ENCODE measurements at regions not wholly inside any gene's neighbourhood (a gene's known extent, or its start where the extent isn't known, plus 50 kb on each side); places are given as distances from the start of the nearest gene placed in this dataset.

DNA sequence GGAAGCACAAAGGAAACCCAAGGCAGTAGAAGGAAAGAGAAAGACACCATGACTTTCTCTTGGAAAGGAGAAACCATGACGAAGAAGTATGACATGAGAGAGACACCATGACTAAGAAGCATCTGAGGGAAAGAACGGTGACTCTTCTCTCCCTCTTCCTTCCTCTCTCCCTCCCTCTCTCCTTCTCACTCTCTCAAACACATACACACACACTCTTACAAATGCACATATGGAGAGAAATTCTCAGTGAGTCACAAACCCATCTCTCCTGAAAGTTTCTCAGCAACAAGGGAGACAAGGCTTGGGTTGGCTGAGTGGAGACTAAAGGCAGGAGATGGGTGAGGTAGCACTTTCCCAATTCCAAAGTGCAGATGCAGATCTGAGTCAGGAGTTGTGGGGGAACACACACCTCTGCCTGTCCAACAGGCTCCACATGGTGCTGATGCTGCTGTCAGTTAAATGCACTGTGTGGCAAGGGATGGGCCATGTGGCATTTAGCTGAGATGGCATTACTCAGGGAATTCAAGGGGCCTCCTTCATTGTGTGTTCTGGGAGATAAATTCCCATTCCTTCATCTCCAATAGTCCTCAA lies 336.7 kb upstream of the C16orf82 start:
- no peak for DNase-seq

DNA sequence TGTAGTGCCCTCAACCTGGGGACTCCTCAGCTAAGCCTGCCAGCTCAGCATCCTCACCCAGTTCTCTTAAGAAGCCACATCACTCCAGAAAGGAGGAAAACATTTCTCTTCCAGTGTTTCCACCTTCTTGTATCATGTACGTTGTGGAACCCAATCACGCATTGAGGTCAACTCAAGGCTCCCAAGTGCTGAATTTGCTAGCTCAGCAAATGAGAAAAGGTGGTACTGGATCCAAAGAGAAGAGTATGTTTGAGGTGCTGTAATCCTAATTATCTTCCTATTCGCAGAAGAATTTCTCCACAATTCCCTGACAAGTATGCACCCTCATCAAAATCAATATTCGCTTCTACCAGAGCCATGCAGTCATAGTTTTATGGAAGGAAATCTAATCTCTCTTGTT lies 335.0 kb upstream of the C16orf82 start:
- no peak for DNase-seq

DNA sequence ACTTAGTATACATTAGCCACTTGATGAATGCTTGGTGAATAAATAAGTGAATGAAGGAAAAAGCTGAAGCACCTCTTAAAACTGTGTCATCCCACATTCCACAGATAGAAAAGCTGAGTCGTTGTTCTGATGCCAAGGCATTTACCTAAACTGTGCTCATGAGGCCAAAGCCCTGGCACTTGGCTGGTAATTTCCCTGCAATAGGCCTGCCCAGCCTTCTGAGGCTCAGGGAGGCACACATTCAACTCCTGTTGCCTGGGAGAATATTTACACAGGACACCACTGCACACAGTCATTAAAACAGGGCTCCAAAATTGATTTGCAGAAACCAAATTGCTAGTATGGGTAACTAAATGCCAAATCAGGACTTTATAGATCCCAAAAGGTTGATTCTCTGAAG lies 333.0 kb upstream of the C16orf82 start:
- DNase-seq: no peak

DNA sequence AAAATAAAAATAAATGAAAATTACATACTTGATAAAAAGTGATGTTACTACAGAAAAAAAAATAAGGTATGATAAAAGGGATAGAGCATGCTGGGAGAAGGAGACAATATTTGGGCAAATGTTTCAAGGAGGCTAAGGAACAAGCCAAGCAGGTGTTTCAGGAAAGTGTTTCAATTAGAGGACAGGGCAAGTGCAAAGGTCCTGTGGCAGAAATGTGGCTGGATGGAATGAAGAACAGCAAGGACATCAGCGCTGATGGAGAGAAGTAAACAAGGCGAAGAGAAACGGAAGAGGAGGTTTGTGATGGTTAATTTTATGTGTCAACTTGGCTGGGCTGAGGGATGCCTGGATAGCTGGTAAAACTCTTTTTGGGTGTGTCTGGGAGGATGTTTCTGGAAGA lies 331.2 kb upstream of the C16orf82 start:
- DNase-seq: no peak

DNA sequence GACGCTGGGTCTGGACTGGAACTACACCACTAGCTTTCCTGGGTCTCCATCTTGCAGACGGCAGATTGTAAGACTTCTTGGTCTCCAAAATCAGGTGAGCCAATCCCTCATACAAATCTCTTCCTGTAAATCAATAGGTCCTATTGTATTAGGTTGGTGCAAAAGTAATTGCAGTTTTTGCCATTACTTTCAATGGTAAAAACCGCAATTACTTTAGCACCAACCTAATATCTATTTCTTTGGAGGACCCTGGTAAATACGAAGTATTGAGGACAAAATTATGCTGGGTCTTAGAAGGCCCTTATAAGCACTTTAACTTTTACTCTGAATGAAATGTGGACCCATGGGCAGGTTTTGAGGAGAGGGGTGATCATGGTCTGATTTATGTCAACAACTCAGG lies 330.6 kb upstream of the C16orf82 start:
- no peak for DNase-seq

DNA sequence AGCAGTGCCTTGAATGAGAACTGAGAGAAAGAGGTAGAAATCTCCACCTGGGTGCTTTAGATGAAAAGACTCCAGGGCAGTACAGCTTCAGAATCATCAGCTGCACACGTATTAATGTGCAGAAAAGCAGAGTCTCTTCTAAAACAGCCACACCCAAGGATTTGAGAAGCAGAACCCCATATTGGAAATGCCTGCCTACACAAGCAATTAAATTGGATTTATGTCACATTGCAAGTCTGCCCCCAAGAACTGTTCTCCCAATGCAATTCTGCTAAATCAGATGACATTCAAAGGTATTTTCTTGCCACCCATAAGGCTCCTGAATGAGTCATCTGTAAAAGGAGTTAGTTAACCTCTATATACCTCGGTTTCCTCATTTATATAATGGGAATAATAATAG lies 326.0 kb upstream of the C16orf82 start:
- DNase-seq: no peak

DNA sequence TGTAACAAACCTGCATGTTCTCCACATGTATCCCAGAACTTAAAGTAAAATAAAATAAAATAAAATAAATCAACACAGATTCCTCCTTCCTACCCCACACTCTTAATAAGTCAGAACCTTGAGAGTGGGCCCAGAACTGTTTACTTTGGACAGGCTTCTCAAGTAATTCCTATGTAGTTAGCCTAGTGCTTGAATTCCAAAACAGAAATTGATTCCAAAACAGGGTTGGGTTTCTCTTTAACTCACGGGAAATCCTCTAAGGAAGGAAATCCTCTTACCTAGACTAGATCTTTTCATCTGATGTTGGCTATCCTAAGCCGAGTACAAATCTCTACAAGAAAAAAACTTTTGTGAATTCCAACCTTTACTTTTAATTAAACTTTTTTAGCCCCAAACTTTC lies 324.7 kb upstream of the C16orf82 start:
- DNase-seq: no peak

DNA sequence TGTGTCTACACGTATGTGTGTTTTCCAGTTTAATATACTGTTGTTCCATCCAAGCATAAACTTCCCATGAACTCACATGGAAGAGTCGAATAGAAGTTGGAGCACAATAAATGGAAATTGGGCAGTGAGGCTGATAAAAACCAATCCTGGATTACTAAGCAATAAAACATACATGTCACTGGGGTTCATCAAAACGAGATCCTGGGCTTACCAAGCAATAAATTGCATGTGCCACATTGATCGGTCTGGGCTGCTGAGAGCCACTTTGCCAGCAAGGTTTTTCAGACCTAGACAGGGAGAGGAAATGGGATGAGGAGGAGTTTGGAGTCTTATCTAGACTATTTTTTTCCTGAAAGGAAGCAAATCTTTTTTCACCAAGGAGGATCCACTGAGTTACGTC lies 322.3 kb upstream of the C16orf82 start:
- no peak for DNase-seq

DNA sequence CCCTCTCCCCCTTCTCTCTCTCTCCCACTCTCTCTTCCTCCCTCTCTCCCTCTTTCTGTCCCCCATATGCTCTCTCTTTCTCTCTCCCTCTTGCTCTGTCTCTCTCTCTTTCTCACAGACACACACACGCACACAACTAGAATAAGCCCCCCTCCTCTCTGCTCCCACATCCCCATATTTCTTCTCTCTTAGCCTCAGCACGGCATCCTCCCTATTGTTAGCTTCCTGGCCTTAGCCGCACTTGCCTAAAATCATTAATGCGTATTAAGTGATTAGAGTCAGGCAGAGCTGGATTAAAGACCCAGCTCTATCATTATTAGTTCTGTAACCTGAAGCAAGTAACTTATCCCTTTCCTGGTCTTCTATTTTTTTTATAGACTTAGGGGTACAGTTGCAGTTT lies 319.0 kb upstream of the C16orf82 start:
- DNase-seq: no peak

DNA sequence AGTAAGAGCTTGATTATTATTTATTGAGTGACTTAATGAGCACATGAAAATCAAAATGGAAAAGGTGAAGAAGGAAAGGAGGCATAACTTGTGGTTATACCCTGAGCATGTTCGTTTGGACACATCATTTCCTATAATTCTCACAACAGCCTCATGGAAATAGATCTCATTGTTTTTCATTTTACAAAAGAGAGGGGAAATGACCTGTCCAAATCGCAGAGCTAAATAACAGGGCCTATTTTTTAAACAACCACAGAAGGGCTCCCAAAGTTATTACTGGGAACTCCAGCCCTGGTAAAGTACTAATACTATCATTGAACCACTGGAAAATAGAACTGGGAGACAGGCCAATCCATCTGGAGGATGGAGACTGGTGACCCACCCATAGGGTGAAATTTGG lies 317.7 kb upstream of the C16orf82 start:
- no peak for DNase-seq

DNA sequence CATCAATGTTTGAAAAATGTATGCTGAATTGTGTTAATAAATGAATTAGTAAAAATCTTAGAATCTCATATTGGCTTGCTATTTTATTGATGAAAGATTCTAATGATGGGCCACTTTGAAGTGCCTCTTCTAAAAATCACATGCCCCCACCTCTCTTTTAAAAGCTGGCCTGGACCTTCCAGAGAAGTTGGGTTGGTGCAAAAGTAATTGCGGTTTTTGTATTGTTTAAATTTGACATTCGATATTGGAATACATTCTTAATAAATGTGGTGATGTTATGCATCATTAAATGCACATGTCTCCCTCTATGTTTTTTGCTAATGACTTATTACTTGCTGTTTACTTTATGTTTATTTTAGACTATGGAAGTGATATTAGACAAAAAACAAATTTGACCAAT lies 314.6 kb upstream of the C16orf82 start:
- DNase-seq: no peak

DNA sequence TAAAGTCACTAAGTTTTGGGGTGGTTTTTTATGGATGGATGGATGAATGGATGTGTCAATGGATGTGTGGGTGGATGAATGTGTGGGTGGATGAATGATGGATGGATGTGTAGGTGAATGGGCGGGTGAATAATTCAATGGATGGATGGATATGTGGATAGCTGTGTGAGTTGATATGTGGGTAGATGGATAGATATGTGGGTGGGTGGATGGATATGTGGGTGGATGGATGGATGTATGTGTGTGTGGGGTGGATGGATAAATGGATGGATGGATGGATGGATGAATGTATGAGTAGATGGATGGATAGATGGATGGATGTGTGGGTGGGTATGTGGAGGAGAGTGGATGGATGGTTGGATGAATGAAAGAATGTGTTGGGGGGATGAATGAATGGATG lies 310.1 kb upstream of the C16orf82 start:
- DNase-seq: no peak

DNA sequence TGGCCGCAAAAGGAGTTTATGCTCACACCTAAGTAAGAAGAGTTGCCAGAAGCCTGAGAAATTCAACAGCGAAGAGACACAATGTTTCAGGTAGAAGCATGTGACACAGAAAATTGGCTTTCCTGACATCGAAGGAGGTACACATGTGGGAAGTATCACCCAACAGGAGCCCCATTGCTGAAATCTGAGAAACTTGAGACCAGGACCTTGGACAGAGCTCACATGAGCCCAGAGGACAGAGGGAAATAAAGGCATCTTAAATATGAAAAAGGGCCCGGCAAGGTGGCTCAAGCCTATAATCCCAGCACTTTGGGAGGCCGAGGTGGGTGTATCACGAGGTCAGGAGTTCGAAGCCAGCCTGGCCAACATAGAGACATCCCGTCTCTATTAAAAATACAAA lies 304.1 kb upstream of the C16orf82 start:
- DNase-seq: no peak

DNA sequence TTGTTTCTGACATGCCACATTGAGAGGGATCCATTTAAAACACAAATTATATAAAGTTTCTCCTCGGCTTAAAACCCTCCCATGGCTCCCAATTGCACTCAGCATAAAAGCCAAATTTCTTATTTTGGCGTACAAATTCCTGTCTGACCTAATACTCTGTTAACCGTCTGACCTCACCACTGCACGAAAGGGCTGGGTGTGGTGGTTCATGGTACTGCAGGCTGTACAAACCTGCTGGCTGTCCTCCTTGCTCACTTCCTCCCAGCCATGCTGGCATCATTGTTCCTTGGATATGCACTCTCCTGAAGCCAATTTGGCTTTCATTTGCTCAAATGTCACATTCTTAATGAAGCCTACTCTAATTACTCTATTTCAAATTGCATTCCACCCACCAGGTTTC lies 301.6 kb upstream of the C16orf82 start:
- DNase-seq: no peak

DNA sequence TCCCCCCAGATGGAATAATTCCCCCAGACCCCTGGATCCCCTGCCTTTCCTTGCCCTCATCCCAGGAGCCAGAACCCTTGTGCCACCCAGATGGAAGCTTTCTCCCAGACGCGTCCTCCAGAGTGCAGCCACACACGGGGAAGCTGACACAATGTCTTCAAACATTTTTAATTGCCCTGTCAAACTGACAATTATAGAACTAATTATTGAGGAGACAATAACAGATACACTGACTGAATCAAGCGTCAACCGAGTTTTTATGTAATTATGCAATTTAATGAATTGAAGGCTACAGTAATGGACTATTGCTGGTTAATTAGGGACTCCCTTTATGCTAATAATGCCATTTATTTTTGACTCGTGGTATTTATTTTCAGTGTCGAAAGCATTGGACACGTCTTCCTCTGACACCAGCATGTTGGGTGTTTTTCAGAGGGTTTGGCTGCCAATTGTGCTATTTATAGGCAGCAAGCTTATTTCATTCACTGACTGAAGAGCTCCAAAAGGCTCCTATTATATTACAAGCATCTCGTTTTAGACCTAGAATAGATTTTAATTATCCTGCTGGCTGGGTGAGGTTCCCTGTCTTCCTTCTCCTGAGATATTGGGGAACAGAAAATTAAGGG lies 298.2 kb upstream of the C16orf82 start:
- DNase-seq: no peak

DNA sequence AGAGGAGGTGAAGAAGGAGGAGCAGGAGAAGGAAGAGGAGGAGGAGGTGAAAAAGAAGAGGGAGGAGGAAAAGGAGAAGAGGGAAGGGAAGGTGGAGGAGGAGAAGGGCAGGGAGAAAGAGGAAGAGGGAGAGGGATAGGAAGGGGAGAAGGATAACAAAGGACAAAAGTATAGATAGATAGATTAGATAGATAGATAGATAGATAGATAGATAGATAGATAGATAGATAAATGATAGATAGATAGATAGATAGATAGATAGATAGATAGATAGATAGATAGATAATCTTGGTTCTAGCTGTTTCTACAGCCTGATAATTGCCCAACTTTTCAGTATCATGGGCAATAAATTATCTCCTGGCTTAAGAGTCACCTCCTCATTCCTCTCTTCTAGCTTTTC lies 296.2 kb upstream of the C16orf82 start:
- DNase-seq: no peak

DNA sequence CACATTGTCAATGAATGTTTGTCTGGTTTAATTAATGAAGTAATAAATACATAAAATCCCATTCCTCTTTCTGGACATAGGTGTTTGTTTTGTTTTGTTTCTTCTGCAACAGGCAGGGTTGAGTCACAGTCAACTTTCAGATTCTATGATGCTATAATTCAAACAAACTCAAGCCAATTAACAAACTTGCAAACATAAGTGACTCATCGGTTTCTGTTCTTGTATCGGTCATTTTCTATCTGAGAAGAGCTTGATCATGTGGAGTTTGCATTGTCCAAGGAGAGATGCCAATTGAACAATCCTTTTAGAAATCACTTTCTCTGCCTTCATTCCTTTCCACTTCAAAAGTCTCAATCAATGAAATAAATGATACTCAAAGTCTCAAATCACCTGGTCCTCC lies 294.2 kb upstream of the C16orf82 start:
- DNase-seq: peak; percentile 16

DNA sequence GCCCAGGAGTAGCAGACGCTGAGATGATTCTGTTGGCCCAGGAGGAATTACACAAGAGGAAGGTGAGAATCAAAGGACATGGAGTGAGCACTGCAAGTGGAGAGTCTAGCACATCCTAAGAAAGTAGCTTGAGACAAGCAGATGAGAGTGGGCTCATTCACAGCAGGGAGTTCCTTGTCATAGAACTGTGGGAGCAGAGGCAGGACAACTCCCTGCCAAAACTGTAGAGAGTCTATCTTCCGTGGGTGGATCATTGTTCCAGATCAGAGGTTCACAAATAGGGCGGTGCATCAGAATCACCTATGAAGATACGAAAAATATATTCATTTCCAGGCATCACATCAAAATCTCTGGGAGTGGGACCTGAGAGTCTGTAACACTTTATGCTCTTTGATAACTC lies 288.9 kb upstream of the C16orf82 start:
- no peak for DNase-seq

DNA sequence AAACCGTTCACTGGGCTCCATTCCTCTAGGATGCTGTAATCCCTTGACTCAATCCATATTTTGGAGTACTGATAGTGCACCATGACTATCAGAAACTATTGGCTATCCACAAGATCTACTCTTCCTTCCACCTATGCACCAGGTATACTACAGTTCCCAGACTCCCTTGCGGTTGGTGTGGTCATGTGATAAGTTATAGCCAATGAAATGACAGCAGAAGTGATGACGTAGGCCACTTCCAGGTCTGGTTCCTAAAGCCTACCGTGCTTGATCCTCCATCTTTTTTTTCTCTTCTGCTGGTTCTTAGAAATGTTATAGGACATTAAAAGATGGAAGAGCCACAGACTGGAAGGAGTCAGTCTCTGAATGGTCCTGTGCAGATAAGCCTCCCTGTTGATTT lies 278.8 kb upstream of the C16orf82 start:
- DNase-seq: no peak

DNA sequence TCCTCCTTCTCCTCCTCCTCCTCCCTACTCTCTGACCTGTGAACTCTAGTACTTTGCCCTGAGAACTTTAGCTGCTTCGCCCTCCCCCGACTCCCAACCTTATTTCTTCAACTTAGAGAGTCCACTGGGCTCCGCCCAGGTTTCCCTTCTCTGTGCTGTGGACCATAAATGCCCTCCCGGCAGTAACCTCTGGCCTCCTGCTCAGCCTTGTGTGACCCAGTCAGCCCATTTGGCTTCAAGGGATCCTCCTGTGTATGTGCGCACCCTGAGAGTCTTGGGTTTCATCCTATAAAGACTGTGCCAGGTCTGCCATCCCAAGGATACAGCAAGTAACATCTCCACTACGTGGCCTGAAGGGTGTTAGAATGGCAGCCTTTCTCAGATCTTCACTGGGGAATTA lies 275.6 kb upstream of the C16orf82 start:
- DNase-seq: no peak

DNA sequence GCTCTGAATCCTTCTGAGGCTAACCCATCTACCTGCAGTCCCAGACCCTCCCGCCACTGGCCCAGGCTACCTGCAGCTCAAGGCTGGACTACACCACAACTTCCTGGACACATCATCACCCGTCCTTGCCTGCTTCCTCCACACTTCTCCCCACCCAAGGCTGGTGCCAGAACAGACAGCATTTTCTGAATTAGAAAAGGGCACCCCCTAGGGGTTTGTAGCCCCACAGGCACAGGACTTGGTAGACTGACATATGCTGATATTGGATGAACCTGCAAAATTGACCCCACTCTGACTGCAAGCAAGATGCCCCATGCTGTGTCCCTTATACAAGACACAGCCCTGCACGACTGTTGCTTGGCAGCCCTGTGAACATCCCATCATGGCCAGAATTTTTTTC lies 271.5 kb upstream of the C16orf82 start:
- no peak for DNase-seq

DNA sequence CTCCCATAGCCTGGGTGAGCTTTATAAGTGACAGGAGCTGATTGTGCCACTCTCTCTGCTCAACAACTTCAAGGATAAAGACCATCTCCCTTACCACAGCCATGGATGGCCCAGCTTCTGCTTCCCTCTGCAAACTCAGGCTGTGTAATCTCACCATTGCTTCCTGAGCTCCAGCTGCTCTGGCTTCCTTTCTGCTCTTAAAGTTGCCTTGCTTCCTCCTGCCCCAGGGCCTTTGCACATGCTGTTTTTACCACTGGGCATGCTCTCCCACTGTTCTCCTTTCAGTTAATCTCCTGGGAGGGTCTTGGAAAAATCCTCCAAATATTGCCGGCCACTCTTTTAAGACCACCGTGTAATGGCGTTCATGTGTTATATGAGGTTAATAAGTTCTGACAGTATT lies 265.1 kb upstream of the C16orf82 start:
- DNase-seq: no peak

DNA sequence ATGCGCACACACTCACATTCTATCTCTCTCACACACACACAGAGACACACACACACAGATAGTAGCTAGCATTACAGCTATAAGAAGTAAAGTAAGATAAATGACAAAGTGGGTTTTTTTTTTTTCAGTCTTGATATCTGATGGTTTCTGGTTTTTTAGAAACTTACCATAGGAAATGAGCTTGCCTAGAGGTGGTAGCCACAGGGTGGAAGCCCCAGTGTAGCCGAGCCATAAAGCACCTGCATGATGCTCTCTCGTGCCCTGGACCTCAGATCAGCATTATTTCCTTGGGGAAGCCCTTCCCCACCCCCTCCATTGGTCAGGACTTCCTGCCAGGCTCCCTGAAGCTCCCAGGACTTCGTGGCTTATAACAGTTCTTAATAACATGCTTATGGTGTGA lies 264.3 kb upstream of the C16orf82 start:
- no peak for DNase-seq

DNA sequence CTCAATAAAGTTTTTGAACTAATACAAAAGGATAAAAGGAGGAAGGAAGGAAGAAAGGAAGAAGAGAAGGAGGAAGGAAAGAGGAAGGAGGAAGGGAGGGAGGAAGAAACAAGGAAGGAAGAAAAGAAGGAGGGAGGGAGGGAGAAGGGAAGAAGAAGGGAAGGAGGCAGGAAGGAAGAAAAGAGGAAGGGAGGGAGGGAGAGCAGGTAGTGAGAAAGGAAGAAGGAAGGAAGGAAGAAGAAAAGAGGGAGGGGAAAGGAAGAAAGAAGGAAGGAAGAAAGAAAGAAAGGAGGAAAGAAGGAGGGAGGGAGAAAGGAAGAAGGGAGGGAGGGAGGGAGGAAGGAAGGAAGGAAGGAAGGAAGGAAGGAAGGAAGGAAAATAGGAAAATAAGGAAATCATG lies 263.8 kb upstream of the C16orf82 start:
- DNase-seq: no peak

DNA sequence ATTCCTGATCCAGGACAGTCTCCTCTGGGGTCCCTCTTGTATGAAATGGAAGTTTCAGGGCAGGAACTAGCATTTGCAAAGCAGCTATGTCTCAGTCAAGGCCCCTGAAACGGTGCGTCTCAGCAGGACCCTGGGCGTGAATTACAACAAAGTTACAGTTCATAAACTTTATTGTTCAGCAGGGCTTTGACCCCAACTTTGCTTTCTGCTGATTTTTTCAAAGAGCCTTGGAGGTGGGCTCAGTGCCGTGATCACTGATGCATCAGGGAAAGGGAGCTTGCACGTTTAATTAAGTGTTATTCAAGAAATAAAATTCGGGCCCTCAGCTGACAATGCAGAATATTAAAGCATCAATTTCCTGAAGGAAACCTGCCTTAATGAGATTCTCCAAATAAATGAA lies 260.1 kb upstream of the C16orf82 start:
- DNase-seq: no peak

DNA sequence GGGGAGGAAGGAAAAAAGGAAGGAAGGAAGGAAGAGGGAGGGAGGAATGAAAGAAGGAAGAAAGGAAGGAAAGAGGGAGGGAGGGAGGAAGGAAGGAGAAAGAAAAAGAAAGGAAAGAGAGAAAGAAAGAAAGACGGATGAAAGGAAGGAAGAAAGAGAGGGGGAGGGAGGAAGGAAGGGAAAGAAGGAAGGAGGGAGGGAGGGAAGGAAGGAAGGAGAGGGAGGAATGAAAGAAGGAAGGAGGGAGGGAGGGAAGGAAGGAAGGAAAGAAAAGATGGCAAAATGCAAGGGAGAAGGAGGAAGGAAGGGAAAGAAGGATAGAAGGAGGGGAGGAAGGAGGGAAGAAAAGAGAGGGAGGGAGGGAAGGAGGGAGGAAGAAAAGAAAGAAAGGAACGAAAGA lies 257.3 kb upstream of the C16orf82 start:
- no peak for DNase-seq
